ENCODE measurements at regions not wholly inside any gene's neighbourhood (a gene's known extent, or its start where the extent isn't known, plus 50 kb on each side); places are given as distances from the start of the nearest gene placed in this dataset.
"Not testable (repeated sequence)": the region's sequence is repeated elsewhere in the genome, so short reads cannot be mapped to it uniquely, and the experiment has no call there.

- in situ Hi-C loops (cut with HindIII; ENCODE audit: low sequenced_read_pairs): not testable (repeated sequence)
Measured at GRCh38 chr5:89794504-89794903, 615.1 kb downstream of the CETN3 start.

DNA sequence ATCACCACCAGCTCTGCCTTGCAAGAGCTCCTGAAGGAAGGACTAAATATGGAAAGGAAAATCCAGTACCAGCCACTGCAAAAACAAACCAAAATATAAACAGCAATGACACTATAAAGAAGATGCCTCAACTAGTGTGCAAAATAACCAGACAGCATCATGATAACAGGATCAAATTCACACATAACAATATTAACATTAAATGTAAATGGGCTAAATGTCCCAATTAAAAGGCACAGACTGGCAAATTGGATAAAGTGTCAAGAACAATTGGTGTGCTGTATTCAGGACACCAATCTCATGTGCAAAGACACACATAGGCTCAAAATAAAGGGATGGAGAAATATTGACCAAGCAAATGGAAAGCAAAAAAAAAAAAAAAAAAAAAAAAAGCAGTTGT is 629.8 kb downstream of the CETN3 start:
- in situ Hi-C loops (cut with HindIII; ENCODE audit: low sequenced_read_pairs): not testable (repeated sequence)

DNA sequence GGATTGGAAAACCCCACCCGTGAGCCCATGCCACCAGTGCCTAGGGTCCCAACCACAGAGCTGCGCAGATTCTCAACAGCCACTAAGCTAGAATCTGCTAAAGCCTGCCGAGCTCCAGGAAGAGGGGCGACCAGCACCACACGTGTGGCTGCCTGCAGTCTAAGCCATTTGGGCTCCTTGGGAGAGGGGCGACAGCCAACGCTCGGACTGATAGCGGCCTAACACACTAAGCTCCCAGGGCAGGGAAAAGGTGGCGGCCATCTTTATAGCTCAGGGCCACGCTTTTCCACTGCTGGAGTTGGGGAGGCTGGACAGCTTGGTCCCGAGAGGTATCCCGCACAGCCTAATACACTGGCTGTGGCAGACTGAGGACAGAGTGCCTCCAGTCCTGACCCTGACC is 631.8 kb downstream of the CETN3 start:
- in situ Hi-C loops (cut with HindIII; ENCODE audit: low sequenced_read_pairs): no loop called here

DNA sequence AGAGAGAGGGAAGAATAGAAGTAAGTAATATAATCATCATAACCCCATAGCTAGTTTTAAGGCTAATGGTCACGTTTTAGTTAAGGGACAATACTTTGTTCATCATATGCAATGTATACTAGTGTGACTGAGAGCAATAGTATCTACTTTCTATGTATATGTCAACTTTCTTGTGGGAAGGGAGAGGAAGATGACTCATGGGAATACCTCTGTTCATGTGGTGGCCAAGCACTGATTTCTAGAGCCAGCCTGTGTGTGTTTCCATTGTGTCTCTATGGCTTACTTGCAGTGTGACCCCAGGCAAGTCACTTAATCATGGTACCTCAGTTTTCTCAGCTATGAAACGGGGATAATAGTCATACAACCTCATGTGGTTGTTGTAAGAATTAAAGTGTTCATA is 639.6 kb downstream of the CETN3 start:
- in situ Hi-C loops (cut with HindIII; ENCODE audit: low sequenced_read_pairs): no loop called here

DNA sequence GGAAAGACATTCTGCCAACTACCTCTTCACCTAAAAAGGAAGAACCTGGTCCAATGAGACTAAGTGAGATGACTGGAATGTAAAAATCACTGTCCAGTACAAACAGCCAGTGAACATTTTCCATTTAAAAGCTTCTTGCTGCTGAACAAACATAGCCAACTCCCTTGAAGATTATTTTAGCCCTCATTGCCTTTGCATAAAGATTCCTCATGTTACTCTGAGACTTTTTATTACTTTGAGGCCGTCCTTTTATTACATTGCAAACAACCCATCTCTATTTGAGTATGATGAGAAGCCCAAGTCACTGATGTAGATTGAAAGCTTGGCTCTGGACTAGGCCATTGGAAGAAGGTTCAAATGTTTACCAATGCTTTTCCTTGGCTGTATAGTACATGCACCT is 649.8 kb downstream of the CETN3 start:
- in situ Hi-C loops (cut with HindIII; ENCODE audit: low sequenced_read_pairs): no loop called here

DNA sequence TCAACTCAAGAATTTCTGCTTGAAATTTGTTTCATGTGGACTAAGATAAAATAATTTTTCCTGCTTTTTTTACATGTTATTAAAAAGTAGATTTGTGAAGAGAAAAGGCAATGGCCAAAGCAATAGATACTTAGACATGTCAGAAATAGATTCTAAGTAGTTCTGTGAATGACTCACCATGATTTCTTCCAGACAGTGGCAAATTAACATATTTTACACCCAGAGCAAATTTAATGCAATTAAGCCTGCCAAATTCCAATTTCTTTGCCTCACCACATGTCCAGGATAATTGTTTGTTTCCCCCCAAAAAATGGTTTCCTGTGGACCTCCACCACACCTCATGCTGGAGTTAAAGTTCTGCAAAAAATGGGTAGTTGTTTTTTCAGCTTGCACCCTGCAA is 651.4 kb downstream of the CETN3 start:
- in situ Hi-C loops (cut with HindIII; ENCODE audit: low sequenced_read_pairs): no loop called here

DNA sequence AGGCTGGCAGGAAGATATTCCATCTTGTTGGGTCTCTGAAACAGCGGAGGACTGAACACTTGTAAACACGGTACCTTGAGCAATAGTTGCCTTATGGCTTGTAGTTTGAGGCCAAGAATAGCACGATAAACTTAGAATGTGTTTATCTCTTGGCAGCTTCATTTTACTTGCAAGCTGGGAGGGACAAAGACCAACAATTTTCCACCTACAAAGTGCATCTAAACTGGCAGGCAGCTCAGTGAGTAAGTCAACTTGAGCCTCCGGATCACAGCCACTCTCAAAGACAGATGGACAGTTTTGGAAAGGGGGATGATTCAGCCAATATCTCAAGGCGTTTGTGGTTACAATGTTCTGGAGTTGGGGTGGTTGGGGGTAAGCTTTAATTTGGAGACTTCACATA is 652.6 kb downstream of the CETN3 start:
- in situ Hi-C loops (cut with HindIII; ENCODE audit: low sequenced_read_pairs): no loop called here

GRCh38 chr5:89755024-89755423 is 654.5 kb downstream of the CETN3 start:
- in situ Hi-C loops (cut with HindIII; ENCODE audit: low sequenced_read_pairs): no loop called here

DNA sequence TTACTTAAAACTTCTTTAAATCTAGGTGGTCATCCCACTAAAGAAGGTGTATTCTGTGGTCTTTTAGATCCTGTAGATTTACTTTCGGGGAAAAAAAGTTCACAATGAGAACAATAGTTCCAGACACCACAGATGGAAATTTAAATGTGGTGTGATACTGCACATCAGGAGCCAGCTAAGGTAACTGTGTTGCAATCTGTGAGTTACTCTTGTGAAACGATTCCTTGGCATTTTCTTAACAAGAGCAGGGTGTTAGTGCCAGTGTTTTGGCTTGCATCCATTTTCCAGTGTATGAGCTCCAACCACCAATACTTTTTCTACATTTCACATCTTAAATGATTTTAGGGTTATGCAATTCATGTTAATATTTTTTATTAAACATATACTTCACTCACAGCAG is 674.5 kb downstream of the CETN3 start:
- in situ Hi-C loops (cut with HindIII; ENCODE audit: low sequenced_read_pairs): no loop called here

DNA sequence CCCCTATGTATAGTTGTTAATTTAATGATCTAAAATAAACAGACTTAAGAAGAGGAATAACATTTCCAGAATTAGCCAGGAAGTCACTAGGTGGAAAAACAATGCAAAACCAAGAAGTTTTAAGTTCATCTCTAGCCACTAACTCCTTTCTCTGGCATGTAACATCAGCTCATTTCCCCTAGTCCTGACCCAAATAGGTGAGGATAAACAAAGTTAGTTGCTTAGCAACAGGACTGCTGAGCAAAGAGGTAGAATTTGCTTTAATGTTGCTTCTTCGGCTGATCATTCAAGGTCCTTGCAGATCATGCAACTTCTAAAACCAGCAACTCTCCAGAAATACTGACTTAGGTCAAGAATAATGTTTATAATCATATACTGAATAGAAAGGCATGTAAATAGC is 675.8 kb downstream of the CETN3 start:
- in situ Hi-C loops (cut with HindIII; ENCODE audit: low sequenced_read_pairs): no loop called here

DNA sequence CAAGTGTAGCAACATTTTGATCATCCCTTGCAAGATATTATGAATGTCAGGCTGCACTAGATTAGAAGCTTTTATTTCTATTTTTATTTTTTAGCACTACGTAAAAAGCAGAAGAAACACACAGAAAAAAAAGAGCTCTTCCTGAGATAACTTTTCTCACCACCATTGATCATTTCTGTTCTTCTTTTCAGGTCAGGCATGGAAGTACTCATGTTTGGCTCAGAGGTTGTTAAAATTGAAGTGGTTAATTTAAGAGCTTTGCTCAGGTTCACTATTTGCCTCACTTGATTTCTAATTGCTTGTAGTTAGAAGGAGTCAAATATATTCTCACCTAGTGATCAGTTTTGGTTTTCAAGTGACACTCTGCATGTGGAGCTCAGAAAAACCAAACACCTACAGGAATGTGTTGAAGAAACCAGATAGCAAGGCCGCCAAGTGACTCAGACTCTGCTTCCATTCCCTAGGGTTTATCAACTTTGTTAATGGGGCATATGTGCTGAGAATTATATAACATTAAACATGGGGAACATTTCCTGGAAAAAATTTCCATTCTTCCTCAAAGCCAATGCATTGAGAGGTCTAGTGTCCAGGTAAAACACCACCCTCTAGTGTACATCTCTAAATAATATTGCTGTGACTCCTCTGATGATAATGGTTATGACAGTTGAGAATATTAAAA is 679.8 kb downstream of the CETN3 start:
- in situ Hi-C loops (cut with HindIII; ENCODE audit: low sequenced_read_pairs): no loop called here

GRCh38 chr5:89728750-89729149 is 680.8 kb downstream of the CETN3 start:
- in situ Hi-C loops (cut with HindIII; ENCODE audit: low sequenced_read_pairs): no loop called here

DNA sequence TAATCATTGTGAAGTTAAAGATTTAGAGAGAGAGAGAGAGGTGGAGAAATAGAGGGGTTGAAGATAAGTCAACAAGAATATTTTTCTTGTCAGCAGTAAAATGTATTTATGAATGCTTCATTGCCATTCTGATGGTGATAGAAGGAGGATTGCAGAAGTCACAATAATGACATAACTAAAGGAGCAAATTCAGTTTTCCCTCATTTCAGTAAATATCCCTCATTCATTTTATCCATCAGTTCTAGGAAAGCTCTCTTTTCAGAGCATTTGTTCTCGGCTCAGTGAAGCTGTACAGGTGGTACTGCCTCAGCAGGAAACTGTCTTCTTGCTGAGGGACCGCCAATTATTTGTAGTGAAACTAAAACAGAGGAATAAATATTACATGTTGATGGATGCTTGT is 681.4 kb downstream of the CETN3 start:
- in situ Hi-C loops (cut with HindIII; ENCODE audit: low sequenced_read_pairs): no loop called here

GRCh38 chr5:89724379-89725095 is 685.0 kb downstream of the CETN3 start:
- in situ Hi-C loops (cut with HindIII; ENCODE audit: low sequenced_read_pairs): no loop called here

GRCh38 chr5:89723907-89724306 is 685.6 kb downstream of the CETN3 start:
- in situ Hi-C loops (cut with HindIII; ENCODE audit: low sequenced_read_pairs): no loop called here

DNA sequence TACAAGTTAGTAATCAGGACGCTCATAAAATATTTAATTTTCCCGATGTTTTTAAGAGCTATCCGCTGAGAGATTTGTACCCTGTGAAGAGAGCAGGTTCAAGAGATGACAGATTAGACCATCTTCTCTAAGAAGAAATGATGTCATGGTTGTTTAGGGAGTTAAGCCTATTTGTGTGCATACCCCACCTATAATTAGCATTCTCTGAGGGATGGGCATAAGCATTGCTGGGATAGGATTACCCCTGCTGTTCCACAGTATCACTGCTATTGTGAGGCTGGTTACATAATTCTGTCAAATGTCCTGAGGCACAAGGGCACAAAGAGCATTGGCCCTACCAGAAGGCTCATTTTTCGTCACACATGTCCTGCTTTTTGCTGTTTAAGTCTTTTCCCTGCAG is 687.0 kb downstream of the CETN3 start:
- in situ Hi-C loops (cut with HindIII; ENCODE audit: low sequenced_read_pairs): no loop called here

- in situ Hi-C loops (cut with HindIII; ENCODE audit: low sequenced_read_pairs): no loop called here
Measured at GRCh38 chr5:89721931-89722330, 687.6 kb downstream of the CETN3 start.

DNA sequence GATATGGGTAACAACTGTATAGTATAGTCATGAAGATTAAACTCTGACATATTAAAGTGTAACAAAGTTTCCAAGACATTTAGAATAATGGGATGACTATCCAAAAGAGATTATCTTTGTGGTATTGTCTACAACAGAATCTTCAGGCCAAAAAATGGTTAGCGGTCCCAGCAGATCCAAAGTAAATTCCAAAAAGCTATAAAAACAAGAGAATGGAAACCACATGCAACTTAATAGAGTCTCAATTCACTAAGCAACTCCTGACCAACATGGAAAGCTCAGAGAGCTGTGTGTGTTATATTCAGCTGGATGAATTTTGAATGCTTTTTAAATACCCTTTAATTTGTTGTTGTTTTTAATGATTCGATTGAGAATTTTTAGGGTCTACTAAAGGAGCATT is 688.2 kb downstream of the CETN3 start:
- in situ Hi-C loops (cut with HindIII; ENCODE audit: low sequenced_read_pairs): no loop called here

- in situ Hi-C loops (cut with HindIII; ENCODE audit: low sequenced_read_pairs): no loop called here
Measured at GRCh38 chr5:89712134-89712700, 697.3 kb downstream of the CETN3 start.

DNA sequence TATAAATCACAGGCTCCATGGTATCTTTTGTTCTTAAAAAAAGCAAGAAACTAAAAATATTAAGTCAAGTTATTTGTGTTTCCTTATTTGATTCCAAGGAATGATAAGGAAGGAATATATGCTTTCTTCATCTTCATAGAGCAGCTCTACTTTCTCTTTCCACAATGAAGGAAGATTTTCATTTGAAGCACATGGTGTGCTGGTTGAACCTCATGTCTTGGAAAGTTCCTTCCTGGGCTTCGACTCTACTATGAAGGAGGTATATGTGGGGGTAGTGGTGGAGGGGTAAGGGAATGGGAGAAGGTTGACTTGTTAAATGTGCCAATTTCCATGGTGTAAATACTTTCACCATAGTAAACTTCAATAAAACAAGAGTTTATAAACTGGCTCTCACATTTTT is 698.0 kb downstream of the CETN3 start:
- in situ Hi-C loops (cut with HindIII; ENCODE audit: low sequenced_read_pairs): no loop called here

DNA sequence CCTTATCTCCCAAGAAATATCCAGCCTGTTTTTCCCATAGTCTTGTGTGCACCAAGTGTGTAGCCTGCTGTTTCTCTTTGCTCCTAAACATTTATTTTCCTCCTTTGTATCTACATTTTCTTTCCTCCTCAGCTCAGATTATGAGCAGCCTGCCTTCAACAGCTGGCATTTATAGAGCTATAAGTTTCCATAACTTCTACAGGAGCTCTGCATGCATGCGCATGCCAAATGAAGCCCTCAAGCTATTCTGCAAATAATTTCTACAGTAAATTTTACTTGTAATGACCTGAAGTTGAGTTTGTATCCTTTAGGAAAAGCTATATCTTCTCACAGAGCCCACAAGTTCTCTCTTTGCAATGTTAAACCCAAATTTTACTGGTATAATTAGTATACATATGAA is 699.5 kb downstream of the CETN3 start:
- in situ Hi-C loops (cut with HindIII; ENCODE audit: low sequenced_read_pairs): no loop called here

- in situ Hi-C loops (cut with HindIII; ENCODE audit: low sequenced_read_pairs): no loop called here
Measured at GRCh38 chr5:89707891-89708290, 701.7 kb downstream of the CETN3 start.

All from endothelial cell of hepatic sinusoid (primary cell).